ENCODE measurements at regions not wholly inside any gene's neighbourhood (a gene's known extent, or its start where the extent isn't known, plus 50 kb on each side); places are given as distances from the start of the nearest gene placed in this dataset.

- TF ChIP-seq CTCF (IDR thresholded peaks at IDR 0.05) (no peak), POLR2AphosphoS5 (IDR thresholded peaks at IDR 0.05; ENCODE audit: low read depth, low read length) (no peak)
Measured at GRCh38 chr5:111892949-111893348, 136.0 kb upstream of the NREP start.

All from Panc1 (cell line).